ENCODE measurements at regions not wholly inside any gene's neighbourhood (a gene's known extent, or its start where the extent isn't known, plus 50 kb on each side); places are given as distances from the start of the nearest gene placed in this dataset.

- no peak for DNase-seq (ENCODE audit: low read depth in 2 of 3, low spot score in 2 of 3)
These were observed 1300.0 kb upstream of the FAM98A start for GRCh38 chr2:34899079-34899478.

- DNase-seq (ENCODE audit: low read depth in 2 of 3, low spot score in 2 of 3), result no peak
These were observed 1293.7 kb upstream of the FAM98A start for GRCh38 chr2:34892766-34893165.

GRCh38 chr2:34892256-34892655 lies 1293.2 kb upstream of the FAM98A start:
- no peak for DNase-seq (ENCODE audit: low read depth in 2 of 3, low spot score in 2 of 3)

- no peak for DNase-seq (ENCODE audit: low read depth in 2 of 3, low spot score in 2 of 3)
These were observed 1276.1 kb upstream of the FAM98A start for GRCh38 chr2:34875091-34875745.

- peak in 1 of 3 donors; percentile 68 for DNase-seq (ENCODE audit: low read depth in 2 of 3, low spot score in 2 of 3)
These were observed 1254.5 kb upstream of the FAM98A start for GRCh38 chr2:34853646-34854045.

GRCh38 chr2:34851804-34852203 lies 1252.7 kb upstream of the FAM98A start:
- no peak for DNase-seq (ENCODE audit: low read depth in 2 of 3, low spot score in 2 of 3)

GRCh38 chr2:34849827-34850226 lies 1250.7 kb upstream of the FAM98A start:
- peak in 2 of 3 donors; percentile 14 to 49 for DNase-seq (ENCODE audit: low read depth in 2 of 3, low spot score in 2 of 3)

GRCh38 chr2:34848691-34849090 lies 1249.6 kb upstream of the FAM98A start:
- peak in 2 of 3 donors; percentile 80 to 96 for DNase-seq (ENCODE audit: low read depth in 2 of 3, low spot score in 2 of 3)

- peak in 2 of 3 donors; percentile 17 to 43 for DNase-seq (ENCODE audit: low read depth in 2 of 3, low spot score in 2 of 3)
These were observed 1249.0 kb upstream of the FAM98A start for GRCh38 chr2:34848132-34848531.

- DNase-seq (ENCODE audit: low read depth in 2 of 3, low spot score in 2 of 3), result no peak
These were observed 1245.5 kb upstream of the FAM98A start for GRCh38 chr2:34844629-34845028.

- DNase-seq (ENCODE audit: low read depth in 2 of 3, low spot score in 2 of 3), result no peak
These were observed 1239.3 kb upstream of the FAM98A start for GRCh38 chr2:34838408-34838807.

- no peak for DNase-seq (ENCODE audit: low read depth in 2 of 3, low spot score in 2 of 3)
These were observed 1237.3 kb upstream of the FAM98A start for GRCh38 chr2:34836361-34836760.

- DNase-seq (ENCODE audit: low read depth in 2 of 3, low spot score in 2 of 3), result no peak
These were observed 1232.0 kb upstream of the FAM98A start for GRCh38 chr2:34831096-34831495.

GRCh38 chr2:34828481-34828880 lies 1229.4 kb upstream of the FAM98A start:
- DNase-seq (ENCODE audit: low read depth in 2 of 3, low spot score in 2 of 3), result no peak

- DNase-seq (ENCODE audit: low read depth in 2 of 3, low spot score in 2 of 3), result no peak
These were observed 1228.3 kb upstream of the FAM98A start for GRCh38 chr2:34827398-34827797.

- DNase-seq (ENCODE audit: low read depth in 2 of 3, low spot score in 2 of 3), result no peak
These were observed 1226.6 kb upstream of the FAM98A start for GRCh38 chr2:34825686-34826085.

GRCh38 chr2:34822616-34823015 lies 1223.5 kb upstream of the FAM98A start:
- DNase-seq (ENCODE audit: low read depth in 2 of 3, low spot score in 2 of 3), result no peak

- no peak for DNase-seq (ENCODE audit: low read depth in 2 of 3, low spot score in 2 of 3)
These were observed 1216.1 kb upstream of the FAM98A start for GRCh38 chr2:34815052-34815741.

- no peak for DNase-seq (ENCODE audit: low read depth in 2 of 3, low spot score in 2 of 3)
These were observed 1211.4 kb upstream of the FAM98A start for GRCh38 chr2:34810456-34810855.

- no peak for DNase-seq (ENCODE audit: low read depth in 2 of 3, low spot score in 2 of 3)
These were observed 1209.3 kb upstream of the FAM98A start for GRCh38 chr2:34808426-34808825.

- no peak for DNase-seq (ENCODE audit: low read depth in 2 of 3, low spot score in 2 of 3)
These were observed 1207.8 kb upstream of the FAM98A start for GRCh38 chr2:34806891-34807290.

GRCh38 chr2:34806396-34806795 lies 1207.3 kb upstream of the FAM98A start:
- DNase-seq (ENCODE audit: low read depth in 2 of 3, low spot score in 2 of 3), result no peak
